Panc1 (cell line): ENCODE measurements at regions not wholly inside any gene's neighbourhood (a gene's known extent, or its start where the extent isn't known, plus 50 kb on each side); places are given as distances from the start of the nearest gene placed in this dataset.

ENCODE experiments used
- SIN3A ChIP-seq: IDR thresholded peaks from 2 replicates; pipeline ENCODE4 v1.6.1; 2012; ENCODE audit warnings: low read depth, mild to moderate bottlenecking, low read length, moderate library complexity, borderline replicate concordance; ENCODE audit not compliant: insufficient read depth
- TF ChIP-seq, protein P1 (sequence below): fragments of 450-650 bp; IDR thresholded peaks from 2 replicates; pipeline ENCODE4 v1.5.1; 2017; ENCODE audit warnings: mild to moderate bottlenecking

DNA sequence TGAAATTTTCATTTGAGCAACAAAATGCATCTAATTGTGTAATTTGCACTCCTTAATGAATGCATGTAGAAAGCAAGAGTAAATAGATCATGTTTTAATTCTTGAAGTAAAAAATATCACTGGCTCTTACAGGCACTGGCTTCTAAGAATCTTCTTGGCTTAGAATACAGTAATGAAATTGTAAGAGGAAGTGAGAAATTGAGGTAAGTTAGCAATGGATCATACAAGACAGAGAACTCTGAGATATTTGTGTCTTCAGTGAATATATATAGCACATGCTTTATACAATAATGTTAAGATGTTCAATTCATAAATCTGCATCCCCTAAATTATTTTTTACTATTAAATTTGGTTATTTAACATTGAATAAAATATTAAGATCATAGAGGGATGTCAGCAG, 465.0 kb downstream of the CNTN3 start:
- TF ChIP-seq SIN3A = no peak
- TF ChIP-seq, protein P1, sequence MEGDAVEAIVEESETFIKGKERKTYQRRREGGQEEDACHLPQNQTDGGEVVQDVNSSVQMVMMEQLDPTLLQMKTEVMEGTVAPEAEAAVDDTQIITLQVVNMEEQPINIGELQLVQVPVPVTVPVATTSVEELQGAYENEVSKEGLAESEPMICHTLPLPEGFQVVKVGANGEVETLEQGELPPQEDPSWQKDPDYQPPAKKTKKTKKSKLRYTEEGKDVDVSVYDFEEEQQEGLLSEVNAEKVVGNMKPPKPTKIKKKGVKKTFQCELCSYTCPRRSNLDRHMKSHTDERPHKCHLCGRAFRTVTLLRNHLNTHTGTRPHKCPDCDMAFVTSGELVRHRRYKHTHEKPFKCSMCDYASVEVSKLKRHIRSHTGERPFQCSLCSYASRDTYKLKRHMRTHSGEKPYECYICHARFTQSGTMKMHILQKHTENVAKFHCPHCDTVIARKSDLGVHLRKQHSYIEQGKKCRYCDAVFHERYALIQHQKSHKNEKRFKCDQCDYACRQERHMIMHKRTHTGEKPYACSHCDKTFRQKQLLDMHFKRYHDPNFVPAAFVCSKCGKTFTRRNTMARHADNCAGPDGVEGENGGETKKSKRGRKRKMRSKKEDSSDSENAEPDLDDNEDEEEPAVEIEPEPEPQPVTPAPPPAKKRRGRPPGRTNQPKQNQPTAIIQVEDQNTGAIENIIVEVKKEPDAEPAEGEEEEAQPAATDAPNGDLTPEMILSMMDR = no peak
